ENCODE measurements at regions not wholly inside any gene's neighbourhood (a gene's known extent, or its start where the extent isn't known, plus 50 kb on each side); places are given as distances from the start of the nearest gene placed in this dataset.

DNA sequence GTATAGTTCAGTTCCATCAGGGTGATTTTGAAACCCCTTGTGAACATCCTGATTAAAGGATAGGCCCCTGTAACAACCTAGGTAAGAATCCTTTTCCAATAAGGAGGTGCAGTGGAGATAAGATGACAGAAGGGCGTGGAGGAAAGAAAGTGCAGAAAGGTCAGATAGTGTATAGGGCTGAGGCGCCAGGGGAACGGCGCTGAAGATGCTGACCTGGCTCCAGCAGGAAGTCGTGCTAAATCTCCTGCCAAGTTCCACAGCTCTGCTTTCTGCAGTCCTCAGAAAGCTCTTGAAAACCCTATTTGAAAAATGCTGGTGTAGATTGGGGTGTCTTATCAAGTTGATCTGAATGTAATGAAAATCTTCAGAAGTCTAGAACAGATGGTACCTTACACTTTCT is 221.7 kb downstream of the COG6 start:
- no peak for TF ChIP-seq ARNT (IDR thresholded peaks at IDR 0.05)
- TF ChIP-seq L3MBTL2 (conservative IDR thresholded peaks at IDR 0.05) = no peak
- no peak for TF ChIP-seq FOXK2 (IDR thresholded peaks at IDR 0.05)
- no peak for TF ChIP-seq FOXM1 (IDR thresholded peaks at IDR 0.05; ENCODE audit: borderline replicate concordance)
